IPS DF 19.7 (cell line): ENCODE measurements at regions not wholly inside any gene's neighbourhood (a gene's known extent, or its start where the extent isn't known, plus 50 kb on each side); places are given as distances from the start of the nearest gene placed in this dataset.
"Not testable (repeated sequence)": the region's sequence is repeated elsewhere in the genome, so short reads cannot be mapped to it uniquely, and the experiment has no call there.

Source experiments
- DNase-seq: peaks from one replicate; pipeline ENCODE4 v3.0.0-alpha.2; 2013; ENCODE audit warnings: low read depth, low spot score

GRCh38 chr6:141969768-141970415, 162.8 kb upstream of the GJE1 start:
- not testable (repeated sequence) for DNase-seq

GRCh38 chr6:141969201-141969600, 163.5 kb upstream of the GJE1 start:
- no peak for DNase-seq

GRCh38 chr6:141968632-141969031, 164.1 kb upstream of the GJE1 start:
- DNase-seq: no peak

GRCh38 chr6:141965016-141965545, 167.6 kb upstream of the GJE1 start:
- no peak for DNase-seq

- no peak for DNase-seq
Measured at GRCh38 chr6:141963543-141964295, 169.0 kb upstream of the GJE1 start.

GRCh38 chr6:141957271-141957670, 175.5 kb upstream of the GJE1 start:
- no peak for DNase-seq

GRCh38 chr6:141956868-141957267, 175.9 kb upstream of the GJE1 start:
- no peak for DNase-seq

GRCh38 chr6:141956046-141956761, 176.5 kb upstream of the GJE1 start:
- DNase-seq: no peak

- no peak for DNase-seq
Measured at GRCh38 chr6:141953072-141953471, 179.7 kb upstream of the GJE1 start.

GRCh38 chr6:141946502-141946901, 186.2 kb upstream of the GJE1 start:
- DNase-seq: no peak

- DNase-seq: no peak
Measured at GRCh38 chr6:141938664-141939063, 194.1 kb upstream of the GJE1 start.

- DNase-seq: no peak
Measured at GRCh38 chr6:141932685-141933084, 200.0 kb upstream of the GJE1 start.

- not testable (repeated sequence) for DNase-seq
Measured at GRCh38 chr6:141926200-141926900, 206.4 kb upstream of the GJE1 start.

- no peak for DNase-seq
Measured at GRCh38 chr6:141925001-141925400, 207.7 kb upstream of the GJE1 start.

GRCh38 chr6:141922898-141923297, 209.8 kb upstream of the GJE1 start:
- DNase-seq: no peak

- not testable (repeated sequence) for DNase-seq
Measured at GRCh38 chr6:141916682-141917505, 215.8 kb upstream of the GJE1 start.

- DNase-seq: no peak
Measured at GRCh38 chr6:141914646-141915045, 218.1 kb upstream of the GJE1 start.

- DNase-seq: no peak
Measured at GRCh38 chr6:141906569-141907080, 226.1 kb upstream of the GJE1 start.

GRCh38 chr6:141890661-141891060, 242.1 kb upstream of the GJE1 start:
- DNase-seq: no peak

GRCh38 chr6:141884850-141885249, 247.9 kb upstream of the GJE1 start:
- DNase-seq: no peak

GRCh38 chr6:141878686-141879085, 254.0 kb upstream of the GJE1 start:
- DNase-seq: no peak
